ENCODE measurements at regions not wholly inside any gene's neighbourhood (a gene's known extent, or its start where the extent isn't known, plus 50 kb on each side); places are given as distances from the start of the nearest gene placed in this dataset.

GRCh38 chr7:145919712-145920111 is 196.9 kb upstream of the CNTNAP2 start:
- TF ChIP-seq CTCF (conservative IDR thresholded peaks at IDR 0.05 in 1 of 2, IDR thresholded peaks at IDR 0.05 in 1 of 2; ENCODE audit: extremely low read depth in 1 of 2, insufficient read depth in 1 of 2, low read depth in 1 of 2, low read length in 2 of 2) (no peak), EZH2 (IDR thresholded peaks at IDR 0.05; ENCODE audit: borderline replicate concordance, low read length) (no peak)
